ENCODE measurements at regions not wholly inside any gene's neighbourhood (a gene's known extent, or its start where the extent isn't known, plus 50 kb on each side); places are given as distances from the start of the nearest gene placed in this dataset.
"Not testable (repeated sequence)": the region's sequence is repeated elsewhere in the genome, so short reads cannot be mapped to it uniquely, and the experiment has no call there.

DNA sequence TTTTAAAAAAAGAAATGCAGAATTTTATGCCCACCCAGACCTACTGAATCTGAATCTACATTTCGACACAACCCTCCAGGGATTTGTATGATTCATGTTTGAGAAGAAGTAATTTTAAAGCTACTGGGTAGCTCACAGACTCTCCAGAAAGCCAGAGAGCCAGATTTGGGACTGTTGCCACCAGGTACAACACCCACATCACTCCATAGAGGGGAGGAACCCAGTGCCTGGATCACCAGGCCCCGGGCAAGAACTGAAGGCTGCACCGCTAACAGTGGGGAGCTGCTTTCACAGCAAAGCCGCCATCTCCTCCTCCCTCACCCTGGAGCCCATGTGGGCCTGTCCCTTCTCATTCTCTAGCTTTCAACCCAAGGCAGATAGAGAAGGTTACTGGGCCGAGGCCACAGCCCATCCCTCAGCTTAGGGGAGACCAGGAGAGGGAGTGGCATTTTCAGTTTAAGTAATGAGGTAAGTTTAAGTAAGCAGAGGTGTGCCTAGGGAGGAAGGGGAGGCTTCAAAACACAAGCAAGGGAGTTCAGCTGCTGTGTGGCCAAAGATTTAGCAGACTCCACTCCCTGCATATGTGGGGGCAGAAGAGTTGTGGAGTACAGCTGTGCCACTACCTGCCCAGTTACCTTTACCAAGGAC is 109.8 kb downstream of the IL12A start:
- no peak for DNase-seq

DNA sequence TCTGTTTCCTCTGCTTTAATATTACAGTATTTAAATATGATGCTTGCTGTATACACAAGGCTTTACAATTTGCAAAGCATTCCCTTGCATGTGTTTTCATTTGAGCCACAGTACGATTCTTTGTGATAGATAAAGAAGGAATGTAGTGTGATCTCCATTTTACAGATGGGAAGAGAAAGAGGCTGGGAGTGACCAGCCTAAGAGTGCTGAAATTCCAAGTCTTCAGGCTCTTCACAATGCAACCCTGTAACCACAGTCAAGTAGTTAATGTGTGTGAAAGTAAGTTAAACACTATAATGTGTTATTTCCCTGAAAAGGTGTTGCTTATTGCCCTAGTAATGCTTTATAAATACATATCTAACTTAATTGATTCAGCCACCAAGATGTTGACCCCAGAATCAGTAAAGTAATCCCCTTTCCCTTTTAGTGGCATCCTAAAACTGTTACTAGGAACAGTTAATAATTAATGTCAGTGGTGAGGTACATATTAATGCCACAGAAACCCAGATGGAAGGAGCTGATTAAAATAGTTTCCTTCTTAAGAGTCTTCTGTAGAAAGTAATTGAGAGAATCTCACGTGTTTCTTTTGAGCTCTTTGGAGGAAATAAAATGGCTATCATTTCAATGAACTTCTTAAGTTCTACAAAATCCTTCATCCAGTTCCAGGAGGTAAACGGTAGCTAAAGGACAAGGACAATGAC is 110.4 kb downstream of the IL12A start:
- no peak for DNase-seq

DNA sequence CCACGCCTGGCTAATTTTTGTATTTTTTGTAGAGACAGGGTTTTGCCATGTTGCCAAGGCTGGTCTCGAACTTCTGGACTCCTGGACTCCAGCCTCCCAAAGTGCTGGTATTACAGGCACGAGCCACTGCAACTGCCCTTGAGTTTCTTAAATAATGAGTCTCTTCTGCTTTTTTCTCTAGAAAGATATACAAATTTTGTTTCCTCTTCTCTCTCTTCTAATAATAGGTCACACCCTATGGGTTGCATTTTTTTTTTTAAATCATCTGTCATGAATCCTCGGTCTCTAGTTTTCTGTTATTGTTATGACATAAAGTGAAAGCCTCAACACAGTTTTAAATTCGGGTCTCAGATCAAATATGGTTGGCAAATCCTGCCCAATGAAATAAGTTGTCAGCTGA is 111.2 kb downstream of the IL12A start:
- no peak for DNase-seq

DNA sequence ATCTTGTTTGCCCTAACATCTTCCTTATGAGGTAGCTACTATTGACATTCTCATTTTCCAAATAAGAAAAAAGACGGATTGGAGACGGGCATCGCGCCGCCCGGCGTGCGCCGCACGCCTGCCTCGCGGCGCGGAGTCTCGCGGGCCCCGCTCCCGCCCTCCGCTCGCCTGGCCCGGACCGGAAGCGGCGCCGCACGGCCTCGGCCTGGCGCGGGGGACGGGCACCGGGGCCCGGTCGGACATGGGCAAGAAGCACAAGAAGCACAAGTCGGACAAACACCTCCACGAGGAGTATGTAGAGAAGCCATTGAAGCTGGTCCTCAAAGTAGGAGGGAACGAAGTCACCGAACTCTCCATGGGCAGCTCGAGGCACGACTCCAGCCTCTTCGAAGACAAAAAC is 112.0 kb downstream of the IL12A start:
- no peak for DNase-seq

DNA sequence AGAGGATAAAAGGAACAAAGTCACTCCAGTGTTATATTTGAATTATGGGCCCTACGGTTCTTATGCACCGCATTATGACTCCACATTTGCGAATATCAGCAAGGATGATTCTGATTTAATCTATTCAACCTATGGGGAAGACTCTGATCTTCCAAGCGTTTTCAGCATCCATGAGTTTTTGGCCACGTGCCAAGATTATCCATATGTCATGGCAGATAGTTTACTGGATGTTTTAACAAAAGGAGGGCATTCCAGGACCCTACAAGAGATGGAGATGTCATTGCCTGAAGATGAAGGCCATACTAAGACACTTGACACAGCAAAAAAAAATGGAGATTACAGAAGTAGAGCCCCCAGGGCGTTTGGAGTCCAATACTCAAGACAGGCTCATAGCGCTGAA is 113.4 kb downstream of the IL12A start:
- DNase-seq = not testable (repeated sequence)

DNA sequence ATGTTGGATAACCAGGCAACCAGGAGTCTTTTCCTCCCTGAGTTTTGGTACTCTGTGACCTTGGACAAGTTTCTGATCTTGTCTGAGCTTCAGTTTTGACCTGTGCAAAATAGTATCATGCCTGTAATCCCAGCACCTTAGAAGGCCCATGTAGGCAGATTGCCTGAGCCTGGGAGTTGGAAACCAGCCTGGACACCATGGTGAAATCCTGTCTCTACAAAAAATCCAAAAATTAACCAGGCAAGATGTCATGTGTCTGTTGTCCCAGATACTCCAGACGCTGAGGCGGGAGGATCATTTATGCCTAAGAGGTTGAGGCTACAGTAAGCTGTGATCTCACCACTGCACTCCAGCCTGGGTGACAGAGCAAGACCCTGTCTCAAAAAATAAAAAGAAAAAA is 114.8 kb downstream of the IL12A start:
- no peak for DNase-seq

DNA sequence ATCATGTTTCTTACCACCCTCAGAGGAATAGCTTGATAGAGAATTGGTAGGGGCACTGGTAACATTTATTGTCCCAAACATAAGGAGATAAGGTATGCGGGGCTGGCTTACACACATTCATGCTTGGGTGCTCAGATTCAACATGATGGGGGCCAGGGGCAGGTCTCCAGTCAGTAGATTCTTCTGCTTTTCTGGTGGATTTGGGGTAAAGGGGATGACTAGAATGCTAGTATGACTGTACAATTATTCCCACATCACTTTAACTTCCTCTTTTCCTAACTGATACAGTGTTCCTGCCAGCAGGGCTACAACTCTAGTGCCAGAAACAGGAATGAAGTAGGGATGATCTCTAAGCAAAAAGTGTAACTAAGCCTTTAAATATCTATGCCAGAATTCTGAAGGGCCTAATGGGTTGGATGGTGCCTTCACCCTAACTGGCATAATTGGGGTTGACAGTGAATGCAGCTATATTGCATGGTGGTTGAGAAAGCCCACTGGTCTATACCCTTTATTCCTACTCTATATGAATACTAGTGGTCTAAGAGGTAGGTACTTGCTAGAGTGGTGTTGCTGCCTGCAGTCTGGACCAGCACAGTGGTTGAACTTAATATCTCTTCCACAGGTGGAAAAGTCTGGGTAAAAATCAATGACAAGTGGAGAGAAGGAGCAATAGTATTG is 117.4 kb downstream of the IL12A start:
- DNase-seq = no peak

DNA sequence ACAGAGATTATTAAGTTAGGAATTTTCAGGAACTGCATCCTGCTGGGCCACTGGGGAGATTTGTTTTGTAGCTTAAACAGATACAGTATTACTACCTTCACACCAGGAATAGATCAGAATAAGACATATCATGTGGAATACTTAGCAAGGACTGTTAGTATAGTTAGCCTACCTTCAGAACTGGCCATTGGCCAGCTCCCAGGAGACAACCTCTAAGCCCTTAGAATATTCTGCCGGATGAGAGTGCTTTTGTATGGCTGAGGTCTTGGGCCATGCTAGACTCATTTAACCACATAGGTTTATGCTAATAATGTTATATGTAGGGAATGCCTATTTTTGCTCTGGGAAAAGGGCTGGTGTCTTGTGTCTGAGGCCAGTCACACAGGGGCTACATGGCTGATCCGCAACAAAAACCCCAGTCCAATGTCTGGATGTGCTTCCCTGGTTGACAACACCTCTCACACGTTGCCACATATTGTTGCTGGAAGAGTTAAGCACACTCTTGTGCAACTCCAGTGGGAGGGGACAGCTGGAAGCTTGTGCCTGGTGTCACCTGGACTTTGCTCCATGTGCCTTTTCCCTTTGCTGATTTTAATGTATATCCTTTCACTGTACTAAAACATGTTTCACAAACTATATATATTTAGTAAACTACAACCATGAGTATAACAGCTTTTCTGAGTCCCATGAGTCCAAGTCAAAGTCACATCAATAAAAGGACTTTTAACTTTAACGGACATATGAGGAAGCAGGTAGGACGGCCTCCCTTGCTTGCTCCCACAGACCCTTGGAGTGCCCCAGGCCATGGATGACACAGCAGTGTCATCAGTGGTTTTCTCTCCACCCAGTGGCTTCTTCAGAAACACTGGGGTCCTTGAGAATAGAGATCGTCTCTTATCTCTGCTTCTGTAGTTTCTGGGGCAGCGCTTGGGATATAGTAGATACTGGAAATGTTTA is 118.0 kb upstream of the C3orf80 start:
- DNase-seq = no peak

DNA sequence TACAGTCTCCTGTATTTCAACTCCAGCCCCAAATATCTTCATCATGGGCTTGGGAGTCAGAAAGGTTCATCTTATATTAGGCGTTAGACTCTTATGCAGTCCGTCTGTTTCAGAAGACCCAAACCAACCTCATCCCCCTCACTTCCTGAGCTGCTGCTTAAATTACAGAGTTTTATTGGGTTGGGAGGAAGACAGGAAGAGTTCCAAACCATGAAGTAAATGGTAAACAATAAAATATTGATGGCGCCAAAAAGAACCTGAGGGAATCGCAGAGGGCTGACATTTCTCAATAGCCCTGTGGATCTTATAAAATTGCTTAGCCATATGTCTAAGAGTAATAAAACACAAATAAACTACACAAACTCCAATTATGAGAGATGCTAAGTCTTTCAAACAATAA is 116.9 kb upstream of the C3orf80 start:
- no peak for DNase-seq

DNA sequence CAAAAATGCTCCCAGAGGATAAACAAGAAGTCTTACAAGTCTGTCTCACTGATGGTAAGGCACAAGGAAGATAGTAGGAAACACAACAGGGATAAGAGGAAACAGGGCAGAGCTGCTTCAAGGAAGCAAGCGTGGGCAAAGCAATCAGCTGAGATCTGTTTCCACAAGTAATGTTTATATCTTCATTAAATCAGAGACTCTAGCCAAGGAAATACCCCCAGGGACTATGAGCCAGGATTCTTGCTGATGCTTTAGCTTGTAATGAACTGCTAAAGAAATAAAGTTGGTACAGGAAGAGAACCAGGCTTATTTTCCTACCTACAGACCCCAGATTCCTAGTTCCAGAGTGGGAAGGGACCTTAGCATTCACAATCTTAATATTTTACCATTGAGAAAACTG is 112.7 kb upstream of the C3orf80 start:
- DNase-seq = no peak

DNA sequence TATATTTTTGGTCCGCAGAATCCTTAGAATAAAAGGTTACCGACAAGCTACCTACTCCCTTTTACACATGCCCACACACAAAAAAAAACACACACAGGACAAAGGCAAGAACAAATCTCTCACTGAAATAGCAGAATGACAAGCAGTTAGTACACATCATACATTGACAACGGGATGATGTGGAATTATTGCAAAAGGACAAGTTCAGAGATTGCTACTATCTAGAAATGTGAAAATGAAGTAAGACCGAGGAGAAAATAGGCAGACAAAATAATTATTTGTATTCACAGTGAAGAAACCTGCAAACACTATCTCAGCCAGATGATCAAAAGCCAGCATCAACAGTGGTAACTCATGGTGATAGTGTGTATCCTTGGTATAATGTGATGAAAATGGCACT is 112.2 kb upstream of the C3orf80 start:
- no peak for DNase-seq

DNA sequence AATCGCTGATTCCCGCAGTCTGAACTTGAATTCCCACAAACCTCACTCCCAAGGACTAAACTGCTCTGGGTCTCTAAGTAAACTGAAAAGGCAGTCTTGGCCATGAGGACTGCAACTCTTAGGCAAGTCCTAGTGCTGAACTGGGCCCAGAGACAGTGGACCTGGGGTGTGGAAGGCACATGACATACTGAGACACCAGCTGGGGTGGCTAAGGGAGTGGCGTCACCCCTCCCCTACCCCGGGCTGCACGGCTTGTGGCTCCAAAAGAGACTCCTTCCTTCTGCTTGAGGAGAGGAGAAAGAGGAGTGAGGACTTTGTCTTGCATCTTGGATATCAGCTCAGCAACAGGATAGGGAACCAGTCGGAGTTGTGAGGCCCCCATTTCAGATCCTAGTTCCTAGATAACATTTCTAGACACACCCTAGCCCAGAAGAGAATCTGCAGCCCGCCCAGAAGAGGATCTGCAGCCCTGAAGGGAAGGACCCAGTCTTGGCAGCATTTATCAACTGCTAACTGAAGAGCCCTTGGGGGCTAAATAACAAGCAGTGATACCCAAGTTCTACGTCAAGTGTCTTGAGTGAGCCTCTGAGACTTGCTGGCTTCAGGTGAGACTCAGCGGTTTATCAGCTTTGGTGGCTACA is 110.7 kb upstream of the C3orf80 start:
- DNase-seq = no peak

DNA sequence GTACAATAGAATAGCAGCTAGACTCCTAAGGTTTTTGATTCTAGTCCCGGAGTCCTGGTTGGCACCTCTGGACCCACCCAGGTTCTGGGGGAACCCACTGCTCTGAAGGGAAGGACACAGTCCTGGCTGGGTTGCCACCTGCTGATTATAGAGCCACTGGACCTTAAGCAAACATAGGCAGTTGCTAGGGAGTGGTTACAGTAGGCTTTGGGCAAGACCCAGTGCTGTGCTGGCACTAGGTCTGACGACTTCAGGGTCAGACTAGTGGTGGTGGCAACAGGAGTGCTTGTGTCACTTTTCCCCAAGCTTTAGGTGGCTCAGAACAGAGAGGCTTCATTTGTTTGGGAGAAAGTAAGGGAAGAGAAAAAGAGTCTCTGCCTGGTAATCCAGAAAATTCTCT is 109.8 kb upstream of the C3orf80 start:
- no peak for DNase-seq

DNA sequence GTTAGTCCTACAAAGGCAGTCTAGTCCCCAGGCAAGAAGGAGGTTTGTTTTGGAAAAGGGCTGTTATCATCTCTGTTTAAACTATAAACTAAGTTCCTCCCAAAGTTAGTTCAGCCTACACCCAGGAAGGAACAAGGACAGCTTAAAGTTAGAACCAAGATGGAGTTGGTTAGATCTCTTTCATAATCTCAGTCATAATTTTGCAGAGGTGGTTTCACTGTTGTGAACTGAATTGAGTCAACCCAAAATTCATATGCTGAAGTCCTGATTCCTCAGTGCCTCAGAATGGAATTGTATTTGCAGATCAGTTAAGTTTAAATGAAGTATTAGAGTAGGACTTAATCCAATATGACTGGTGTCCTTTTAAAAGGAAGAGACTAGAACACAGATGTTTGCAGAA is 101.0 kb upstream of the C3orf80 start:
- no peak for DNase-seq

DNA sequence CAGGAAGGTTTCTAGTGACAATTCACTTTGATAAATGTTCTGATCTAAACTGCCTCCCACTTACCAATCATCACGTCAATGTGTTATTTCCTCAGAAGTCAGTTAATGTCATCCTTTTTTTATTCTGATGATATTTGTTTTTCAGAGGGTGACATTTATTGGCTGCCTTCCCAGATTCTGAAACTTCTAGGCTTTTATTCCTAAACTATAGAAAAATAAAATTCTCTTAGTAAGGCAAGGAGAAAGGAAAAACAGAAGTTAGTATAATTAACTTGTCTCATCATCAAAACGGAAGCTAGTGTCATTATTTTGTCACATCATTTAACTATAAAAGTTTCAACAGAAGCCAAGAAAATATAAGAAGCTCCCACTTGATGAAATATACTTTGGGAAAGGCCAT is 100.0 kb upstream of the C3orf80 start:
- DNase-seq = no peak

DNA sequence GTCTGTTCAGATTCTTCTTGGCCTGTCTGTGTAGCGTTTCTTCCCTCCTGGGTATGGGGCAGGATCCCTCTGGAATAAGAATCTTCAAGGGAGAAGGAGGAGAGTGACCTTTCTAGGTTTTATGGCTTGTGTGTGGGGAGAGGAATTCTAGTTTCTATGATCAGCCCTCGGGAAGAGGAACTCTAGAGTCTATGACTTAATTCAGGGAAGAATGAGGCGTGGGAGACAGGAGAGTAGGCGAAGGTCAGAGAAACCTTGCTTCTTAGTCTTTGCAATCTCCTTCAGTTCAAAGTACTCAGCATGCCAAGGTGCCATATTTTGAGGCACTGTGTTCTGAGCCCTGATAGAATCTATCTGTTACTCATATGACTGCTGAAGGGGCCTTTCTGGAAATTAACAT is 99.2 kb upstream of the C3orf80 start:
- no peak for DNase-seq

DNA sequence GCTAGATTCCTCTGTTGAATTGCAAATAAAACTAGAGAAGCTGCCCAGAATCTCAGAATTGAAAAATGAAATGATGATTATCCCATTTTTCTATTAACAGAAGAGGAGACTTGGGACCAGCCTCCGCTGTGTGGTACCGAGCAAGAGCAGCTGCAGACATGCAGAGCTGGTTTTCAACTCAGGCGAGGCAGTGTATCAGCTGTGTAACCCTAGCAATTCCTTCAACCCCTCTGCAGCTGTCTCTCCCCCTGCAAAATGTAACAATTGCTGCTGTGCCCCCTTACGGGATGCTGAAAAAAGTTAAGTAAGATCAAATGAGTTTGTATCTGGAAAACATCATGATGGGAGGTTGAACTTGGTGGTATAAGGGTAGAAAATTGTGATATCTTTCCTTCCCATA is 98.5 kb upstream of the C3orf80 start:
- no peak for DNase-seq

DNA sequence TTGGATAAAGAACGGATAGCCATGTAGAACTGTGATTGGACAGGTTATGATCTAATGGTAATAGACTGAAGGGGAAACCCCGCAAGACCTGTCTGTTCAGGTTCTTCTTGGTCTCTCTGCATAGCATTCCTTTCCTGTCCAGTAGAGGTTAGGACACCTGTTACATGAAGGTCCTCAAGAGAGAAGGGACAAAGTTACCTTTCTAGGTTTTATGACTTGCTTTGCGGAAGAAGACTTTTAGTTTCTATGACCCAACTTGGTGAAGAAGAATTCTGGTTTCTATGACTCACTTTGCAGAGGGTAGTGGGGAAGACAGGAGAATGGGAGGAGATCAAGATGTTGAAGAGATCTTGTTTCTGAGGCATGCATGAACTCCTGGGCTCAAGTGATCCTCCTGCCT is 97.9 kb upstream of the C3orf80 start:
- DNase-seq = no peak

DNA sequence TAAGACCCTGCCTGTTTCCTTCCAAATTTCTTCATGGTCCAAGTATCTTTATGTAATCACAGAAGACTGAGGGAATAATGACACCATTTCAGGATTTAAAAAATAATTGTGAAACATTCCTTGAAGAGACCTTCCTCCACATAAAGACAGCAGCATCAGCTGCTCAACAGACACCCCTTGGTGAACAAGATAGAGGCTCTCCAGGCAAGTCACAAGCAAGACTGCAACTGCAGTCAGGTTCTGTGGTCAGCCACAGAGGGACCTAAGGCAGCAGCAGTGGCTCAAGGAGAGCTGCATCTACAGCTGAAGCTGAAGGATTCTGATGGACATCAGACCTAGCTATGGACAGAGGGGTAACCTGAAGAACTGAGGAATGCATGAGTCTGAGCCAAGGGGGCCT is 97.2 kb upstream of the C3orf80 start:
- DNase-seq = no peak

DNA sequence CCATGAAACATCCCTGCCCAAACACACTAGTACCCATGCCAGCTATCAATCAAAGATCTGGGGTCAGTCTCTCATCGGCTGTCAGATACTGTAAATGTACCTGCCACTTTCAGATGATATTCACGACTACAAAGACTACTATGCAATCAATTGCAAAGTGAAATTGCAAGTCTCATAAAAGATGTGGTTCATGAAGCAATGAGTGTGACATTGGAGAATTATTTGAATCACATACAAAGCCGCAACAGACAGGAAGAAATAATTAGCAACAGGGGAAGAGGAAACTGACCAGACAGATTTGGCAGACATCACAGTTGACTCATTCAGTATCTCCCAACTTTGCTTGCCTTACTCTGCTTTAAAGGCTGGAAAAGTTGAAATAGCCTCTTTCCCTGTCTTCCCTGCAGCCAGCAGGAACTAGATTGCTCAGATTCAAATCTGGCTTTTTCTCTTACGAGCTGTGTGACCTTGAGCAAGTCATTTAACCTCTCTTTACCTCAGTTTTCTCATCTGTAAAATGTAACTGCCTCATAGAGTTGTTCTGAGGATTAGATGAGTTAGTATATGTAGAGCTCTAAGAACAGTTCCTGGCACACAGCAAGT is 95.7 kb upstream of the C3orf80 start:
- DNase-seq = no peak

DNA sequence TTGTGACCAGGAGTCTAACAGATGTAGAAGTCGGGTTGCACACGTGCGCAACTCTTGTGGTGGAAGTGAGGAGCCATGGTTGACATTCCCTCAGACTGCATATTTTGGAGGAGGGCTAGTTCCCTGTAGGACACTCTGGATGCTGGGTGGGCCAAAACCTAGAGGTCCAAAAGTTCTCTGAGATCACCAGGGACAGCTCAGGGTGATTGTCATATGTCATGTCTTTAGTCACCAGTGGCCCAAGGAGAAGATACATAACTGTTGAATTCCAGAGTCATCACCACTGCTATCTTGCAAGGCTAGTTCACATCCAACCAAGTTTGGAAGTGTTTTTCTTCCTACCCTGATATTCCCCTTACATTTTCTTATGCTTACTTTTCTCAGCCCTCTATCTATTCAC is 95.2 kb upstream of the C3orf80 start:
- no peak for DNase-seq

DNA sequence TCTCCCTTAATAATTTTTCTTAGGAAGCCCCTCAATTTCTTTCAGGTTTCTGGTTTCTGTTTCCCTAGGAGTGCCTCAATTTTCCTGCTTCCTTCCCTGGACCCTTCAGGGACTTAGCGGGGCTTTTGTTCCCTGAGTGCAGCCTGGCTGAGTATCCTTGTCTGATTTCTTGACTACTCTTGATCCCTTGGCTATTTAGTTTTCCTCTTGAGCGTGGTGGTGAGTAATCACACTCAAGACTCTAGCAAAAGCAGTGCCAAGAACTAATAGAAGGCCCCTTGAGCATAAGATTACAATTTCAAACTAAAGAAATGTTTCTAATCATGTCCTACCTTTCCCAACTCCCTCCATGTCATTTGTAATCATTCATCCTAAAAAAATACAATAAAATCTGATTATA is 94.3 kb upstream of the C3orf80 start:
- DNase-seq = no peak
